Adipocyte (in vitro differentiated cells): ENCODE measurements at regions not wholly inside any gene's neighbourhood (a gene's known extent, or its start where the extent isn't known, plus 50 kb on each side); places are given as distances from the start of the nearest gene placed in this dataset.
"Not testable (repeated sequence)": the region's sequence is repeated elsewhere in the genome, so short reads cannot be mapped to it uniquely, and the experiment has no call there.

ENCODE experiments used
- DNase-seq: peaks from one replicate; pipeline ENCODE4 v3.0.0-alpha.2; 2015; ENCODE audit warnings: low read depth
- H3K27me3 ChIP-seq: replicated peaks from 2 replicates; pipeline ENCODE4 v1.7.0; 2013; ENCODE audit warnings: mild to moderate bottlenecking, low read length, moderate library complexity; ENCODE audit not compliant: control insufficient read depth, insufficient read depth
- H3K36me3 ChIP-seq: 2 replicates; pipeline ENCODE4 v1.7.0; 2013; ENCODE audit warnings: low read length, mild to moderate bottlenecking, moderate library complexity; ENCODE audit not compliant: control insufficient read depth, insufficient read depth, severe bottlenecking
- H3K4me1 ChIP-seq: 2 replicates; pipeline ENCODE4 v1.7.0; 2013; ENCODE audit warnings: mild to moderate bottlenecking, low read length, moderate library complexity; ENCODE audit not compliant: control insufficient read depth, insufficient read depth
- H3K4me3 ChIP-seq: 2 replicates; pipeline ENCODE4 v1.7.0; 2013; ENCODE audit warnings: mild to moderate bottlenecking, low read length, moderate library complexity
- H3K9ac ChIP-seq: 2 replicates; pipeline ENCODE4 v1.7.0; 2013; ENCODE audit warnings: mild to moderate bottlenecking, low read length, moderate library complexity
- H3K9me3 ChIP-seq: 2 replicates; pipeline ENCODE4 v1.7.0; 2013; ENCODE audit warnings: mild to moderate bottlenecking, low read length, moderate library complexity; ENCODE audit not compliant: control insufficient read depth

GRCh38 chr22:48303369-48303725 is 1524.3 kb downstream of the BRD1 start:
- Histone ChIP-seq H3K27me3 (no peaks in the 10 kb centered on the region), H3K9ac (no peak overlapping the region), H3K9me3 (no peaks in the 10 kb centered on the region), H3K4me3 (no peak overlapping the region), H3K36me3 (no peaks in the 10 kb centered on the region), H3K4me1 (no peaks in the 10 kb centered on the region)
- DNase-seq = no peak

DNA sequence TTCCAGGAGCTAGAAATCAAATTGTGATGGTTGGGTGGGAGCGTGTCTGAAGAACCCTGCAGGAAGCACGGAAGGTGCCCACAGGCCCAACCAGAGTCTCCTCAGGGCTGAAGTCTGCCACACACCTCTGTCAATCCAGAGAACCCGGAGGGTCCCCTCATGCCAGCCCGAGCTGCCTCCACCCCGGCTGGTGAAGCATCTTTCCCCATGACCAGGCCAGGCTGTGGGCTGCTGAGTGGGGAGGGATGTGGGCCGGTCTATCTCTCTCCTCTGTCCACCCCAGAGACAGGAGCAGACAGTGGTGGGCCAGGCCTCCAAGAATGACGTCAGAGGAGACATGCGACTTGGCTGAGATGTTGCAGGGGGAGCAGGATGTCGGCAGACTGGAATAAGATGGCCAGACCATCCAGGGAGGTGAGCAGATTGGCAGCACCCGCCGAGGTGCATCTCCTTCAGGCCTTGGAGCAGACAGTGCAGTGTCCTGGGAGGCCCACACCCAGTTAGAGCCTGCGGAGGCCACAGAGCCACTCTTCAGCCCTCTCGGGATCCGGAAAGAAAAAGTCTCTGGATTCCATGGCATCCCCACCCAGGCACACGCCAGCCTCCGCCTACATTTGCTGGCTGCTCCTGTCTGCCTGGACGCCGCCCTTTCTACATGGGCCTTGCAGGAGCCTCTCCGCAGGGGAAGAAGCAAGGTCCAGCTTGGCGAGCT is 1524.9 kb downstream of the BRD1 start:
- H3K9me3 ChIP-seq = no peaks in the 10 kb centered on the region
- no peaks in the 10 kb centered on the region for H3K4me1 ChIP-seq

GRCh38 chr22:48301908-48302307 is 1525.8 kb downstream of the BRD1 start:
- Histone ChIP-seq H3K36me3 (no peaks in the 10 kb centered on the region), H3K4me3 (no peak overlapping the region)

More for the DNA sequence above, 1524.9 kb downstream of the BRD1 start:
- H3K9ac ChIP-seq = no peak overlapping the region
- no peaks in the 10 kb centered on the region for H3K27me3 ChIP-seq
- no peak for DNase-seq
- H3K4me3 ChIP-seq = no peak overlapping the region
- no peaks in the 10 kb centered on the region for H3K36me3 ChIP-seq

DNA sequence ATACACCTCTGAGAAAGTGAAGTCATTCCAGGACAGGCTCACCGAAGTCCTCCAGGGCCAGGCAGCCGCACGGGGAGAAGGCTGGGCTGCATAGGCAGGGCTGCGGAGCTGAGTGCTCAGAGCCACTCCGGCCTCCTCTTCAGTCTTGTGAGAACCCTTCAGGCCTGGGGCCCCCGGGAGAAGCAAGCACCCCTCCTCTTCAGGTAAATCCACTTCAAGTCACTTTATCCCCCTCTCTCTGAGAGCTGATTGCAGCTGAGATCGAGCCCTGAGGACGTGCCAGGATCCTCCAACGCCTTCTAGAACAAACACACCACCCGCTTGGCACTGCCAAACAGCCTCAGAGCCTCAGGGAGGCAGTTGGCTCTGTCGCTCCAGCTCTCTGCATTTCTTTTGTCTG is 1526.3 kb downstream of the BRD1 start:
- no peaks in the 10 kb centered on the region for H3K27me3 ChIP-seq

More at GRCh38 chr22:48301908-48302307, 1525.8 kb downstream of the BRD1 start:
- Histone ChIP-seq H3K4me1 (no peaks in the 10 kb centered on the region), H3K9ac (no peak overlapping the region), H3K27me3 (no peaks in the 10 kb centered on the region), H3K9me3 (no peaks in the 10 kb centered on the region)
- DNase-seq = no peak

GRCh38 chr22:48300877-48301276 is 1526.8 kb downstream of the BRD1 start:
- no peaks in the 10 kb centered on the region for H3K9me3 ChIP-seq

More for the DNA sequence above, 1526.3 kb downstream of the BRD1 start:
- Histone ChIP-seq H3K4me3 (no peak overlapping the region), H3K9me3 (no peaks in the 10 kb centered on the region), H3K9ac (no peak overlapping the region), H3K4me1 (no peaks in the 10 kb centered on the region), H3K36me3 (no peaks in the 10 kb centered on the region)
- no peak for DNase-seq

GRCh38 chr22:48299801-48300200 is 1527.9 kb downstream of the BRD1 start:
- H3K4me3 ChIP-seq = no peak overlapping the region
- no peak overlapping the region for H3K9ac ChIP-seq
- H3K36me3 ChIP-seq = no peaks in the 10 kb centered on the region
- H3K27me3 ChIP-seq = no peaks in the 10 kb centered on the region
- no peaks in the 10 kb centered on the region for H3K9me3 ChIP-seq
- no peaks in the 10 kb centered on the region for H3K4me1 ChIP-seq
- DNase-seq = no peak

More at GRCh38 chr22:48300877-48301276, 1526.8 kb downstream of the BRD1 start:
- Histone ChIP-seq H3K27me3 (no peaks in the 10 kb centered on the region), H3K36me3 (no peaks in the 10 kb centered on the region), H3K4me1 (no peaks in the 10 kb centered on the region), H3K4me3 (no peak overlapping the region), H3K9ac (no peak overlapping the region)
- DNase-seq = no peak

DNA sequence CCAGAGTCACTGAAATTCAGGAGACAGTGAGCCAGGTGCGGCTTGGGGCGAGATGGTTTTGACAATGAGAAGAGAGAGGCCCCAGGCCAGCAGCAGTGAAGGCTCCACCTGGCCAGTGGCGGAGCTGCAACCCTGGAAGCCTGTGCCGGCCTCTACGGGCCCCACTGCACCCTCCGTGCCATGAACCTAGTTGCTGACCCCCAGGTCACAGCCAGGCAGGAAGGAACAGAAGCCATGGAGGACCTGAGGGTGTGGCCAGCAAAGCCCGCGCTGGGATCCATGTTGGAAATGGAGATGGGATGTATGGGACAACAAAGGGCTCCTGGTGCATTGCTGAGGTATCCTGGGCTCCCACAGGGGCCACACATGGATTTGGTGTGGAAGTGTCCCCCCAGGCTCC is 1528.5 kb downstream of the BRD1 start:
- no peaks in the 10 kb centered on the region for H3K4me1 ChIP-seq
- no peaks in the 10 kb centered on the region for H3K36me3 ChIP-seq
- no peak overlapping the region for H3K9ac ChIP-seq
- no peaks in the 10 kb centered on the region for H3K27me3 ChIP-seq
- no peak overlapping the region for H3K4me3 ChIP-seq
- H3K9me3 ChIP-seq = no peaks in the 10 kb centered on the region
- DNase-seq = no peak

GRCh38 chr22:48297296-48297695 is 1530.4 kb downstream of the BRD1 start:
- Histone ChIP-seq H3K4me1 (no peaks in the 10 kb centered on the region), H3K9me3 (peaks cover 3% of the 10 kb centered on the region), H3K9ac (no peak overlapping the region), H3K27me3 (no peaks in the 10 kb centered on the region), H3K36me3 (no peaks in the 10 kb centered on the region), H3K4me3 (no peak overlapping the region)
- no peak for DNase-seq

DNA sequence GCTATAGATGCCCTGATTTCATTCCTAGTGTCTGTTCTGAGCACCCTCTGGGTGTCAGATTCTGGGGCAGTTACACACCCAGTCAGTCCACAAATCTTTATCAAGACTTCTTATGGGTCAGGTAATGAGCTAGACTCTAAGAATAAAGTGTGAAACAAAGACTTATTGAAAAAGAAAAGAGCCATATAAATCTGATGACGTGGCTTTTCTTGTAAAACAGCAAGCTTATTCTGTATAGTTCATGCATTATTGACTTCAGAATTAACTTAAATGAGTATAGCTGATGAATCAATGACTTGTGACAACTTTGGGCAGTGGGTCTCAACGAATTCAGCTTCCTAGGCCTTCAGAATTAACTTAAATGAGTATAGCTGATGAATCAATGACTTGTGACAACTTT is 1527.5 kb downstream of the TBC1D22A start:
- not testable (repeated sequence) for H3K4me1 ChIP-seq, H3K36me3 ChIP-seq, DNase-seq, H3K4me3 ChIP-seq, H3K27me3 ChIP-seq, H3K9ac ChIP-seq
- peaks cover 12% of the 10 kb centered on the region for H3K9me3 ChIP-seq

DNA sequence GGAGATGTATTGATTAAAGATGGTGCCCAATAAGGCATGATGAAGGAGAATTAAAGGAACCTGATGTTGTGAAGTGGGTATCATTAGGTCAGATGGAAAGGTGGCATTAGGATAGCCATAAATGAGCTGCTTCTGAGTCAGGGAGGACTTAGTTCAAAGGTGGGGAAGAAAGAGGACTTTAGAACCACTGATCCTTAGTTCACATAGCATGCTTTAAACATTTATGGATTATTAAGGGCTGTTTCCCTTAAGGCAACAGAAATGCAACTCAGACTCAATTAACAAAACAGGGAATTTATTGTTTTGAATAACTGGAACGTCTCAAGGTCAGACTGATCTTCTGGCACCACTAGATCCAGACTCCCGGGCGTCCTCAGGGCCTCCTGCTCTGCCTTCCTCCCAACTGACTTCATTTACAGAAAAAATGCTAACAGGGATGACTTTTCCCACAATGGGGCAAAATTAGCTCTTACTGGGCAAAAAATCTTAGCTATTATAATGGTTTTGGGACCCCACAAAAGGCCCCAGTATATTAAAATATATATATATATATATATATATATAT is 1526.0 kb downstream of the TBC1D22A start:
- Histone ChIP-seq H3K27me3 (no peaks in the 10 kb centered on the region), H3K4me1 (no peaks in the 10 kb centered on the region), H3K4me3 (no peak overlapping the region), H3K9me3 (peaks cover 21% of the 10 kb centered on the region), H3K9ac (no peak overlapping the region), H3K36me3 (no peaks in the 10 kb centered on the region)
- no peak for DNase-seq

GRCh38 chr22:48287031-48287430 is 1524.6 kb downstream of the TBC1D22A start:
- no peak for DNase-seq
- H3K27me3 ChIP-seq = no peaks in the 10 kb centered on the region
- no peak overlapping the region for H3K9ac ChIP-seq
- H3K4me1 ChIP-seq = no peaks in the 10 kb centered on the region
- H3K9me3 ChIP-seq = peaks cover 15% of the 10 kb centered on the region
- H3K36me3 ChIP-seq = no peaks in the 10 kb centered on the region
- H3K4me3 ChIP-seq = no peak overlapping the region

- H3K9ac ChIP-seq = no peak overlapping the region
- DNase-seq = no peak
- H3K36me3 ChIP-seq = no peaks in the 10 kb centered on the region
- no peak overlapping the region for H3K4me3 ChIP-seq
- H3K4me1 ChIP-seq = no peaks in the 10 kb centered on the region
- H3K27me3 ChIP-seq = no peaks in the 10 kb centered on the region
- H3K9me3 ChIP-seq = peaks cover 25% of the 10 kb centered on the region
Observed at GRCh38 chr22:48284671-48285070, 1522.2 kb downstream of the TBC1D22A start.
